WI38 (cell line): ENCODE measurements at regions not wholly inside any gene's neighbourhood (a gene's known extent, or its start where the extent isn't known, plus 50 kb on each side); places are given as distances from the start of the nearest gene placed in this dataset.

Experiments used
- H3K4me3 ChIP-seq: 2 replicates; pipeline ENCODE4 v1.5.1; 2011; ENCODE audit warnings: low read depth, mild to moderate bottlenecking, control low read depth, low read length
- TF ChIP-seq, protein P1 (sequence below): IDR thresholded peaks from 2 replicates; pipeline ENCODE4 v1.5.1; 2012; ENCODE audit warnings: low read depth, mild to moderate bottlenecking, control low read depth, low read length

DNA sequence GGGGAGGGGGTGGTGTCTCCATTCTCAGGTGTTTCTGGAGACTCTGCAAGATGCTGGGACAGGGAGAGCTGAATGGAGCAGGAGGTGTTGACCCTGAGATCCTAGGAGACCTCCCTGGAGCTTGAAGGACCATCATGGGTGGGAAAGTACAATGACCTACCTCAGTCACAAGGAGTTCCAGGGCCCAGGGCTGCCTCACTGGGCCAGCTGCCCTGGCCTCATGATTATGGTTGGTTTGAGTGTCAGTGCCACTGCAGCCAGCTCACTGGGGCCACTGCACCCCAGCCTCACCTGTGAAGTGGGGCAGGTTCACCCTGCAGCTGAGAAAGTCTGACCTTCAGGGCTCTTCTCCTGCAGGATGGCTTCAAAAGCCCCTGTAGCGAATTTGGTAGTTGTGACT, 372.5 kb downstream of the IRX2 start:
- H3K4me3 ChIP-seq = no peak overlapping the region
- TF ChIP-seq, protein P1, sequence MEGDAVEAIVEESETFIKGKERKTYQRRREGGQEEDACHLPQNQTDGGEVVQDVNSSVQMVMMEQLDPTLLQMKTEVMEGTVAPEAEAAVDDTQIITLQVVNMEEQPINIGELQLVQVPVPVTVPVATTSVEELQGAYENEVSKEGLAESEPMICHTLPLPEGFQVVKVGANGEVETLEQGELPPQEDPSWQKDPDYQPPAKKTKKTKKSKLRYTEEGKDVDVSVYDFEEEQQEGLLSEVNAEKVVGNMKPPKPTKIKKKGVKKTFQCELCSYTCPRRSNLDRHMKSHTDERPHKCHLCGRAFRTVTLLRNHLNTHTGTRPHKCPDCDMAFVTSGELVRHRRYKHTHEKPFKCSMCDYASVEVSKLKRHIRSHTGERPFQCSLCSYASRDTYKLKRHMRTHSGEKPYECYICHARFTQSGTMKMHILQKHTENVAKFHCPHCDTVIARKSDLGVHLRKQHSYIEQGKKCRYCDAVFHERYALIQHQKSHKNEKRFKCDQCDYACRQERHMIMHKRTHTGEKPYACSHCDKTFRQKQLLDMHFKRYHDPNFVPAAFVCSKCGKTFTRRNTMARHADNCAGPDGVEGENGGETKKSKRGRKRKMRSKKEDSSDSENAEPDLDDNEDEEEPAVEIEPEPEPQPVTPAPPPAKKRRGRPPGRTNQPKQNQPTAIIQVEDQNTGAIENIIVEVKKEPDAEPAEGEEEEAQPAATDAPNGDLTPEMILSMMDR = no peak

DNA sequence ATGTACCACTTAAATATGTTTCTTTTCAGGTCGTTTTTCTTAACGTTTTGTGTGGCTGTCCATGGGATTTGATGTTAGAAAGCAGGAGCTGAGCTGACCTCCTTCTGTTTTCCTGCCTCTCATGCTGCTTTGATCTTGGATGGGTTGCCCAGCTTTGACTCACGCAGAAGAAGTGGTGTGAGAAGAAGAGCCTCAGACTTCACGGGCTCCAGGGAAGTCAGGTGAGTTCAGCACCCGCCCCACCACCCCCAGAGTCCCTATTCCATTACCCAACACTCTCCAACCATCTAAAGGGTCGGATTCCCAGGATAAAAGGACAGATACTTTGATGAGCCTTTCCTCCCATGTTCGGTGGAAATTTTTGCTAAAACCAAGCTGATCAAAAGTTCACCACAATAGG, 373.4 kb downstream of the IRX2 start:
- TF ChIP-seq, protein P1 = no peak
- no peak overlapping the region for H3K4me3 ChIP-seq

DNA sequence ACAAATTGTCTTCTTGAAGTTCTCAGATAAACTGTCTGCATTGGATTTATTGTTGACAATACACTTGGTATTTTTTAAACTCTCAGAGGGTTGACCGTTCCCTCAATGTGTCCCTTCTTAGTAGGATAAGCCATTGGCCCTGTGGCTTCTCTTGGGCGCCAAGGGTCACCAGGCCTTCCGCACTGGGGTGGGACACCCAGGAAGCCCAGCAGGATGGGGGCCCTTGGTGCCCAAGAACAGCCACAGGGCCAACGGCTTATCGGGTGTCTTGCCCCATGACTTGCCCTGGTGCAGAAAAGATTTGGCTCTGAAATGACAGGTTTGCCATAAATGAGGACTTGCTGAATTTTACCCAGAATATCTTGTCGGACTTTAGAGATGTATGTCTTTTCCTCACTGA, 375.0 kb downstream of the IRX2 start:
- TF ChIP-seq, protein P1 = no peak
- H3K4me3 ChIP-seq = no peak overlapping the region

DNA sequence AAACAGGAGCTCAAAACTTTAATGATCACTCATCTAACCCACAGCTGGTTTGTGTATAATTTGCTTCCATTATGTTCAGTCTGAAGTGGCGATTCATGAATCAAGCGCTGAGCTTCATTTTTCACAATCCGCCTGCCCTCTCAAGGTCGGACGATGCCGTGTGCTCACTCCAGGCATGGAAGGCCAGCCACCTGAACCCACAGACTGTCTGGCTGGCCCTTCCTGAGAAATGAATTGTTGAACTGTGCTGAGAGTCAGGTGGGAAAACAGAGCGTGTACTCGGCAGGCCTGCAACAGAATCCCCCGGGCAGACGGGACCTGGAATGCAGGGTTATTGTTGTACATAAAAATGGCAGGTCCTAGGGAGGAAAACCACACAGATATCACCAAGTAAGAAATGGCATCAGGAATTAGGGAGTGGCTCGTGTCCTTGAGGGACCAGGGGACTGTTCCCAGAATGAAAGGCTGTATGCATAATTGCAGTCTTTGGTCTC, 375.7 kb downstream of the IRX2 start:
- TF ChIP-seq, protein P1 = no peak
- H3K4me3 ChIP-seq = no peak overlapping the region

DNA sequence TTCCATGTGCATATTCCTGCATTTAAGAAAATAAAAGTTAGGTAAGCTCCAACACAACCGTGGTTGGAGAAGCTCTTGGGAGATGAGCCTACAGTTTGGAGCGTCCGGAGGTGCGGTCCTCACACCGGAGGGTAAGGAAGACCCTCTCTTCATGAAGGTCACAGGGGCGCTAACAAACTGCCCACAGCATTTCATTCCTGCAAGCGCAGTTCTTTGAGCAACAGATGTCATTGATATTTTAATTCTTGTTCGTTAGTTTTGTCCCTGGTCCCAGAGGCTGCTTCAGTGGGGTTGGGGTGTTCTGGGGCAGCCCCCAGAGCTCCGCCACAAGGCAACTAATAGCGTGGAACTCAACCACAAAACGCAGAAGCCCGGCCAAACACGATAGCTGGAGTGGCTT, 376.2 kb downstream of the IRX2 start:
- TF ChIP-seq, protein P1 = no peak
- no peak overlapping the region for H3K4me3 ChIP-seq

DNA sequence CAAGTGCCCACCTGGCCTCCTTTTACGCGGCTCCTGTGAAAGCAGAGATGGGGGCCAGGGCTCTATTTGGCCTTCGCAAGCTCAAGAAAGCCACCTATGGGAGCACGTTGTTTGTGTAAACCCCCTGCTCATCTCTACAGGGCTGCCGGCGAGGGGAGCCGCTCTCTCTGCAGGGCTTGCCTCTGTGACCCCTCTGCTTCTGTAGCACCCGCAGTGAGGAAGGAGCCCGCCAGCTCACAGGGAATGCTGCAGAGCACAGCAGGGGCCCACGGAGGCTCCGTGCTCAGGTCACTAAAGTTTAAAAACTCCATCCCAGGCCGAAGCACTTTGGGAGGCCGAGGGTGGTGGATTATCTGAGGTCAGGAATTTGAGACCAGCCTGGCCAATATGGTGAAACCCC, 376.8 kb downstream of the IRX2 start:
- TF ChIP-seq, protein P1 = no peak
- H3K4me3 ChIP-seq = no peak overlapping the region

DNA sequence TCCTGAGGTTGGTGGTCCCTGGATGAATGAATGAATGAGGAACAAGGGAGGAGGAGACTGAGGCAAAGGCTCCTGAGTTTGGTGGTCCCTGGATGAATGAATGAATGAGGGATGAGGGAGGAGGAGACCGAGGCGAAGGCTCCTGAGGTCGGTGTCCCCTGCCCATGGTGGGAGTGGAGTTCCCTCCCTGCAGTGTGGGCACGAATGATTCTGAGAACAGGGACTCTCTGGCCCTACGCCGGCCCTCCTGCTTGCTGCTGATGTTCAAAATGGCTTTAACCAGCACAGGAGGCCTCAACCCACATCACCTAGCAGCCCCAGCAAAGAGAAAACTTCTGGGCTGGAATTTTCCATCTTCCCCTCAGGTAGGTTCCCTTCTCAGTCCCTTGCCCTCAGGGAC, 377.8 kb downstream of the IRX2 start:
- no peak overlapping the region for H3K4me3 ChIP-seq
- TF ChIP-seq, protein P1 = no peak
